ENCODE measurements at regions not wholly inside any gene's neighbourhood (a gene's known extent, or its start where the extent isn't known, plus 50 kb on each side); places are given as distances from the start of the nearest gene placed in this dataset.

DNA sequence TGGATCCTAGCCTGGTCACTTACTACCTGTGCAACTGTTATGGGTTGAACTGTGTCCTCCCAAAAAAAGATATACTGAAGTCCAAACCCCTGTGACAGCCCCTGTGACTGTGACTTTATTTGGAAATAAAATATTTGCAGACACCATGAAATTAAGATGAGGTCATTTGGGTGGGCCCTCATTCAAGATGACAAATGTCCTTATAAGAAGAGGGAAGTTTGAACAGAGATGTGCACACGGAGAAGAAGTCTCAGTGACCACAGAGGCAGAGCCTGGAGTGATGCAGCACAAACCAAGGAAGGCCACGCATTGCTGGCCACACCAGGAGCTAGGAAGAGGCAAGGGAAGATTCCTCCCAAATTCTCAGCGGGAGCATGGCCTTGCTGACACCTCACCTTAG lies 249.7 kb upstream of the RUNX1 start:
- FAIRE-seq (no peak), DNase-seq (ENCODE audit: insufficient read length) (no peak)
- no peak for TF ChIP-seq POLR2A (IDR thresholded peaks at IDR 0.05; ENCODE audit: low read depth, low read length)

DNA sequence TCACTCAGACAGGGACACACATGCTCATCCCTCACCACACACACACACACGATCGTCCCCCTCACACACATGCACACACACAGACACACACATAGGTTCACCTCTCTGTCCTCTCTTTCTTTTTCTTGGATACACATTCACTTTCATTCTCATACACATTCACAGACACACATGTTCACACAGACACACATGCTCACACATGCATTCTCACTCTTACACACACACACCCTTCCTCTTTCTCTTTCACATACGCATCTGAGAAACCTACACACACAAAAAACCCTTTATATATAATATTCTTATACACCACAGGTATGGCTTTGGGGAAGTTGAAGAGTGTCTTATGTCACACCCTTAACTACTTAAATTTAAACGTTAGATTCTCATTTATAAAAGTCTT lies 248.6 kb upstream of the RUNX1 start:
- TF ChIP-seq TAF1 (IDR thresholded peaks at IDR 0.05; ENCODE audit: borderline replicate concordance, low read depth, low read length) = no peak
- no peak for TF ChIP-seq POLR2AphosphoS5 (IDR thresholded peaks at IDR 0.05; ENCODE audit: low read depth, low read length)
- TF ChIP-seq POLR2A (IDR thresholded peaks at IDR 0.05; ENCODE audit: low read depth, low read length) = no peak
- FAIRE-seq (no peak), DNase-seq (ENCODE audit: insufficient read length) (no peak)

GRCh38 chr21:35294231-35294898 lies 245.3 kb upstream of the RUNX1 start:
- FAIRE-seq (no peak), DNase-seq (ENCODE audit: insufficient read length) (no peak)
- no peak for TF ChIP-seq TAF1 (IDR thresholded peaks at IDR 0.05; ENCODE audit: borderline replicate concordance, low read depth, low read length)
- no peak for TF ChIP-seq POLR2A (IDR thresholded peaks at IDR 0.05; ENCODE audit: low read depth, low read length)
- TF ChIP-seq POLR2AphosphoS5 (IDR thresholded peaks at IDR 0.05; ENCODE audit: low read depth, low read length) = no peak

GRCh38 chr21:35291973-35292627 lies 243.0 kb upstream of the RUNX1 start:
- TF ChIP-seq POLR2AphosphoS5 (IDR thresholded peaks at IDR 0.05; ENCODE audit: low read depth, low read length) (no peak), TAF1 (IDR thresholded peaks at IDR 0.05; ENCODE audit: borderline replicate concordance, low read depth, low read length) (no peak), POLR2A (IDR thresholded peaks at IDR 0.05; ENCODE audit: low read depth, low read length) (no peak)
- FAIRE-seq (no peak), DNase-seq (ENCODE audit: insufficient read length) (no peak)

DNA sequence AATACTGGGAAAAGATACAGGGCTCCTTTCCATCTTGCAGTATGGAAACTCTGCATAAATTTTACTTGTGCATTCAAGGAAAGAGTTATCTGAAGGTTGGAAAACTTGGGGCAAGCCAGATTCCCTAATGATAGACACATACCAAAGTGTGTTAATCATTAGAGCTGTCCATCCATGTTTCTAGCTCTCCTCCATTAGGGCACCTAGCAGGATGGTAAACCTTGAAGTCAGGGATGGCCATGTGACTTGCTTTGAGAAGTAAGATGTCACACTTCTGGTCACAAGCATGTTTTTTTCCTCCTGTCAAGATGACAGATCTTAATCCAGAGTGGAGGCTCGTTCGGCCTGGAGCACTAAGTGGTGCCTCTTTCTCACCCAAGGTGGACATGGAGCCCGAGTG lies 241.9 kb upstream of the RUNX1 start:
- TF ChIP-seq POLR2A (IDR thresholded peaks at IDR 0.05; ENCODE audit: low read depth, low read length) = no peak
- no peak for TF ChIP-seq POLR2AphosphoS5 (IDR thresholded peaks at IDR 0.05; ENCODE audit: low read depth, low read length)
- TF ChIP-seq TAF1 (IDR thresholded peaks at IDR 0.05; ENCODE audit: borderline replicate concordance, low read depth, low read length) = no peak
- DNase-seq (ENCODE audit: insufficient read length) = no peak
- no peak for FAIRE-seq

DNA sequence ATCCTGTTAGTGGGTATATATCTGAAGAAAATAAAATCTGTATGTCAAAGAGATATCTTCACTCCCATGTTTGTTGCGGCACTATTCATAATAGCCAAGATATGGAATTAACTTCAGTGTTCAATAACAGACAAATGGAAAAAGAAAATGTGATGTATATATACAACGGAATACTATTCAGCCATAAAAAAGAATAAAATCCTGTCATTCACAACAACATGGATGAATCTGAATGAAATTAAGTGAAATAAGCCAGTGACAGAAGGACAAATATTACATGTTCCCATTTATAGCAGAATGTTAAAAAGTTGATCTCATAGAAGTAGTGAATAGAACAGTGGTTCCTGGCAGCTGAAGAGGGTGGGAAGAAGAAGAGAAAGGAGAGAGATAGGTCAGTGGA lies 239.1 kb upstream of the RUNX1 start:
- TF ChIP-seq POLR2A (IDR thresholded peaks at IDR 0.05; ENCODE audit: low read depth, low read length) (no peak), TAF1 (IDR thresholded peaks at IDR 0.05; ENCODE audit: borderline replicate concordance, low read depth, low read length) (no peak), POLR2AphosphoS5 (IDR thresholded peaks at IDR 0.05; ENCODE audit: low read depth, low read length) (no peak)
- no peak for FAIRE-seq

DNA sequence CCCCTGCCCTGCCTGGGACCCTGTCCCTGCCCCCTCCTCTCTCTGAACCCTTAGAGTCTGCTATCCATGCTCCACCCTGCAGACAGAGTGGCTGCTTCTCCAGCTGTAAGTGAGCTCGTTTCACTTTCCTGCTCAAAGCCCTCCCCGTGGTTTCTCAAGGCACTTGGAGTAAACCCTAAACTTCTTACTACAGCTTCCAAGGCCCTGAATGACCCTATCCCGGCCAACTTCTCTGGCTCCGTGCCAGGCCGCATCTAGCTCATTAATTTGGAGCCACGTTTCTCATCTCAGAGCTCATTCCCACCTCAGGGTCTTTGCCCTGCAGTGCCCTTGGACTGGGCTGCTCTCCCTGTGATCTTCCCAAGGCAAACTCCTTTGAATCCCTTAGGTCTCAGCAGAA lies 235.1 kb upstream of the RUNX1 start:
- no peak for FAIRE-seq
- TF ChIP-seq POLR2A (IDR thresholded peaks at IDR 0.05; ENCODE audit: low read depth, low read length) = no peak
- DNase-seq (ENCODE audit: insufficient read length) = no peak

More for the DNA sequence above, 239.1 kb upstream of the RUNX1 start:
- no peak for DNase-seq (ENCODE audit: insufficient read length)

- TF ChIP-seq TAF1 (IDR thresholded peaks at IDR 0.05; ENCODE audit: borderline replicate concordance, low read depth, low read length) = no peak
- no peak for TF ChIP-seq POLR2A (IDR thresholded peaks at IDR 0.05; ENCODE audit: low read depth, low read length)
- FAIRE-seq (no peak), DNase-seq (ENCODE audit: insufficient read length) (no peak)
Observed at GRCh38 chr21:35282944-35283343, 233.8 kb upstream of the RUNX1 start.

DNA sequence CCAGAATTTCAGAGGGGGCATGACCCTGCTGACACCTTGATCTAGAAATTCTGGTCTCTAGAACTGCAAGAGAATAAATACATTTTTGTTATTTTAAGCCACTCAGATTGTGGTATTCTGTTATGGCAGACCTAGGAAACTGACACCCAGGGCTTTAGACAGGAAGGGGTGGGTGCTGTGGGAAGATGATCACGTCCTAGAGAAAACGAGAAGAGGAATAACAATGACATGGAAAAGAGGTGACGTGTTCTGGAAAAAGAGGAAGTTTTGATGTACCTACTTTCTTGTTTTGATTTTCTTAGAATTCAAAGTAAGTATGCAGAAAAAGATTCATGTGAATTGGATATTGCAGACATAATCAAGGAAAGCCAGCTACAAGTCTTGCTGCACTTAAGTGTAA lies 232.9 kb upstream of the RUNX1 start:
- DNase-seq (ENCODE audit: insufficient read length) (no peak), FAIRE-seq (no peak)
- TF ChIP-seq POLR2AphosphoS5 (IDR thresholded peaks at IDR 0.05; ENCODE audit: low read depth, low read length) = no peak
- no peak for TF ChIP-seq POLR2A (IDR thresholded peaks at IDR 0.05; ENCODE audit: low read depth, low read length)
- TF ChIP-seq TAF1 (IDR thresholded peaks at IDR 0.05; ENCODE audit: borderline replicate concordance, low read depth, low read length) = no peak

DNA sequence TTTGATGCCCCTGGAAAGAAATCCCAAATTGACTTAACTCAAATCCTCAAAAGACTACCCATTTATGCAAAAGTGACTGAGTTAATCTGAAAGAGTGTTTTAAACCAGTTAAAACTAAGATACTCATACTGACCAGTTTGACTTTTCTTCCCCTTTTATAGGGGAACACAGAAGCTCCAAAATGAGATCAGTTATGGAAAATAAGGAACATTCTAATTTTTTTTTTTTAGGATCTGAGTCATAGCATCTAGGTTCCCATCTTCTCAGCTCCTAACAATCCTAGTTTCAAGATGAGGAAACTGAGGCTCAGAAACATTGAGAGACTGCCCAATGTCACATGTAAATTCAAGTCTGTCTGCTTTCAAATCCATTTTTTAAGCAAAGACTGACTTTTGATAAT lies 231.1 kb upstream of the RUNX1 start:
- FAIRE-seq = no peak
- TF ChIP-seq POLR2AphosphoS5 (IDR thresholded peaks at IDR 0.05; ENCODE audit: low read depth, low read length) (no peak), TAF1 (IDR thresholded peaks at IDR 0.05; ENCODE audit: borderline replicate concordance, low read depth, low read length) (no peak), POLR2A (IDR thresholded peaks at IDR 0.05; ENCODE audit: low read depth, low read length) (no peak)
- no peak for DNase-seq (ENCODE audit: insufficient read length)

DNA sequence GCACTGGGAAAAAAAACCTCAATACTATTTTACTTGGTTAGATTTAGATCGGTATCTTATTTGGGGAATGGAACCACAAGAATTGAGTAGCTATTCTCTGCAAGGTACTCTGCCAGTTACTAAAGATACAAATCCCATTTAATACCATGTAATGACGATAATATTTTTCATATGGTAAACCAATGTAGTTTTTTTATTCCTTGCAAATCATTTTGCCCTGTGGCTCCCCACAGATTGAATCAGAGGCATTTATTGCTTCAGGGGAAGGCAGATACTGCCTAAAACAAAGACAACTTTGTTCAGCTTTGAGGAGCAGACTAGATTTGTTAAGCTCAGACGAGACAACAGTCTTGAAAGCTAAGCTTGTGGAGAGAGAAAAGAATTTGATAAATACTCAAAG lies 226.7 kb upstream of the RUNX1 start:
- DNase-seq (ENCODE audit: insufficient read length) (no peak), FAIRE-seq (no peak)
- no peak for TF ChIP-seq TAF1 (IDR thresholded peaks at IDR 0.05; ENCODE audit: borderline replicate concordance, low read depth, low read length)
- no peak for TF ChIP-seq POLR2A (IDR thresholded peaks at IDR 0.05; ENCODE audit: low read depth, low read length)
- TF ChIP-seq POLR2AphosphoS5 (IDR thresholded peaks at IDR 0.05; ENCODE audit: low read depth, low read length) = no peak

DNA sequence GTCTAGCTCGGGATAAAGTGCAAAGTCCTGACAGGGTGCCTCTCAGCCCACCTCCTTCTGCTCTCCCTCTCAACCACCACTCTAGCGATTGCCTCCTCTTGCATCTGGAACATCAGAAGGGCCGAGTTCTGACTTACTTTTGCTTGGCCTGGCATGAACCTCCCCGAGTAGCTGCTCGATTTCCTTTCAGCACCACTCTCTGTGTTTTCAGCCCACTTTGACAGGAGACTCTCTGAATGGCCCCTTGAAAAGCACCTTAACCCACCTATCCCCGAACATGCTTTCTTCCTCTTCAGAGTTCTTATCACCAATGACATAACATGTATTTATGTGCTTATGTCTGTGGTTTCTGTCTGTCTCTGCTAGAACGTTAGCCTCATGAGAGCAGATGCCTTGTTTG lies 225.8 kb upstream of the RUNX1 start:
- DNase-seq (ENCODE audit: insufficient read length) = no peak
- TF ChIP-seq TAF1 (IDR thresholded peaks at IDR 0.05; ENCODE audit: borderline replicate concordance, low read depth, low read length) = no peak
- TF ChIP-seq POLR2AphosphoS5 (IDR thresholded peaks at IDR 0.05; ENCODE audit: low read depth, low read length) = no peak
- no peak for TF ChIP-seq POLR2A (IDR thresholded peaks at IDR 0.05; ENCODE audit: low read depth, low read length)
- FAIRE-seq = no peak

All from GM12892 (cell line).